GM12878 (cell line): ENCODE measurements at regions not wholly inside any gene's neighbourhood (a gene's known extent, or its start where the extent isn't known, plus 50 kb on each side); places are given as distances from the start of the nearest gene placed in this dataset.

Source experiments
- CTCF ChIP-seq, 3 experiments: IDR thresholded peaks in 2 of 3; conservative IDR thresholded peaks in 1 of 3; 2 replicates each; pipeline ENCODE4 v1.5.1; 2011; ENCODE audit warnings: low read depth in 3 of 3, low read length in 3 of 3, mild to moderate bottlenecking in 3 of 3, control low read depth in 2 of 3, moderate library complexity in 2 of 3, inconsistent platforms in 1 of 3, mixed read lengths in 1 of 3; ENCODE audit not compliant: control insufficient read depth in 2 of 3, insufficient read depth in 1 of 3; ENCODE audit errors: extremely low read depth in 1 of 3
- FOS ChIP-seq: IDR thresholded peaks from 3 replicates; pipeline ENCODE4 v1.6.1; 2011; ENCODE audit warnings: borderline replicate concordance; ENCODE audit not compliant: insufficient read length; ENCODE audit errors: extremely low read depth
- NBN ChIP-seq: fragments of 450-650 bp; IDR thresholded peaks from 2 replicates; pipeline ENCODE4 v1.6.1; 2016
- ZNF274 ChIP-seq: IDR thresholded peaks from one replicate; pipeline ENCODE4 v1.8.0; 2011; ENCODE audit not compliant: insufficient read length, insufficient read depth

- TF ChIP-seq NBN (no peak), FOS (no peak), CTCF (IDR thresholded peaks at IDR 0.05 in 2 of 3, conservative IDR thresholded peaks at IDR 0.05 in 1 of 3; ENCODE audit: control insufficient read depth in 2 of 3, extremely low read depth in 1 of 3, insufficient read depth in 1 of 3, low read depth in 3 of 3, low read length in 3 of 3) (no peak), ZNF274 (no peak)
Measured at GRCh38 chr2:126836761-126837679, 61.7 kb upstream of the TEX51 start.
